Natural killer cell treated with Interleukin-12 subunit alpha and Interleukin-12 subunit beta and Interleukin-15 and Interleukin-18, amount 100 ng/mL, for 72 hours (primary cell): ENCODE measurements at regions not wholly inside any gene's neighbourhood (a gene's known extent, or its start where the extent isn't known, plus 50 kb on each side); places are given as distances from the start of the nearest gene placed in this dataset.
"Not testable (repeated sequence)": the region's sequence is repeated elsewhere in the genome, so short reads cannot be mapped to it uniquely, and the experiment has no call there.

Experiments
- ATAC-seq, 2 donors: fragments of 150-1000 bp; cut with Tn5 transposase in 1 of 2; sonication (Bioruptor Pico), chemical (Tn5 transposase) in 1 of 2; 2 replicates each; pipeline ENCODE4 v1.10.0; 2021
- DNase-seq: peaks from one replicate; pipeline ENCODE4 v3.0.0; 2022; ENCODE audit warnings: low spot score
- H3K27ac Mint-ChIP-seq, 2 donors: 1 replicate in 1 of 2; 2 replicates in 1 of 2; pipeline ENCODE4 v1.8.0; 2022; ENCODE audit warnings: mixed read lengths in 2 of 2, mild to moderate bottlenecking in 1 of 2, moderate library complexity in 1 of 2
- H3K27me3 Mint-ChIP-seq, 2 donors: 1 replicate in 1 of 2; 2 replicates in 1 of 2; pipeline ENCODE4 v1.8.0; 2022; ENCODE audit warnings: mixed read lengths in 2 of 2
- H3K36me3 Mint-ChIP-seq: one replicate; pipeline ENCODE4 v1.8.0; 2022; ENCODE audit warnings: mixed read lengths
- H3K4me1 Mint-ChIP-seq, 2 donors: 1 replicate in 1 of 2; 2 replicates in 1 of 2; pipeline ENCODE4 v1.8.0; 2022; ENCODE audit warnings: low read depth in 2 of 2, mixed read lengths in 2 of 2, mild to moderate bottlenecking in 1 of 2
- H3K4me3 Mint-ChIP-seq: one replicate; pipeline ENCODE4 v1.8.0; 2022; ENCODE audit warnings: mixed read lengths
- H3K9me3 Mint-ChIP-seq: 2 replicates; pipeline ENCODE4 v1.8.0; 2022; ENCODE audit warnings: mixed read lengths

GRCh38 chr7:106358103-106358663, 73.4 kb upstream of the NAMPT start:
- peak overlapping the region in 1 of 2 donors; percentile 22 for H3K27ac Mint-ChIP-seq
- H3K36me3 Mint-ChIP-seq: peaks cover 31% of the 10 kb centered on the region
- H3K4me3 Mint-ChIP-seq: peak overlapping the region; percentile 11
- ATAC-seq: peak; percentile 63 to 68
- H3K27me3 Mint-ChIP-seq: peaks cover 31 to 35% of the 10 kb centered on the region in 2 donors
- DNase-seq: no peak
- peaks cover 5 to 16% of the 10 kb centered on the region in 2 donors for H3K4me1 Mint-ChIP-seq
- peaks cover 20% of the 10 kb centered on the region for H3K9me3 Mint-ChIP-seq

GRCh38 chr7:106357675-106358074, 72.9 kb upstream of the NAMPT start:
- Mint-ChIP-seq H3K36me3 (peaks cover 31% of the 10 kb centered on the region), H3K9me3 (peaks cover 20% of the 10 kb centered on the region), H3K4me3 (no peak overlapping the region), H3K27ac (peak overlapping the region in 1 of 2 donors; percentile 22), H3K4me1 (peaks cover 5 to 16% of the 10 kb centered on the region in 2 donors), H3K27me3 (peaks cover 31 to 32% of the 10 kb centered on the region in 2 donors)
- no peak for DNase-seq
- ATAC-seq: no peak

- DNase-seq (no peak), ATAC-seq (no peak)
- no peak overlapping the region for H3K4me3 Mint-ChIP-seq
- peaks cover 8 to 11% of the 10 kb centered on the region in 2 donors for H3K27me3 Mint-ChIP-seq
- H3K36me3 Mint-ChIP-seq: peaks cover 11% of the 10 kb centered on the region
- H3K27ac Mint-ChIP-seq: no peak overlapping the region
- peaks cover 9% of the 10 kb centered on the region for H3K9me3 Mint-ChIP-seq
- H3K4me1 Mint-ChIP-seq: peaks cover 5 to 16% of the 10 kb centered on the region in 2 donors
Measured at GRCh38 chr7:106354822-106355221, 70.0 kb upstream of the NAMPT start.

- Mint-ChIP-seq H3K4me3 (no peak overlapping the region), H3K36me3 (peaks cover 12% of the 10 kb centered on the region), H3K27me3 (peaks cover 7 to 8% of the 10 kb centered on the region in 2 donors), H3K4me1 (peaks cover 5 to 16% of the 10 kb centered on the region in 2 donors), H3K27ac (no peak overlapping the region), H3K9me3 (peaks cover 6% of the 10 kb centered on the region)
- ATAC-seq (no peak), DNase-seq (no peak)
Measured at GRCh38 chr7:106353944-106354343, 69.2 kb upstream of the NAMPT start.

- H3K9me3 Mint-ChIP-seq: peaks cover 18% of the 10 kb centered on the region
- H3K4me3 Mint-ChIP-seq: peak overlapping the region; percentile 86
- peaks cover 0 to 5% of the 10 kb centered on the region in 2 donors for H3K27me3 Mint-ChIP-seq
- no peak for DNase-seq
- no peak for ATAC-seq
- H3K36me3 Mint-ChIP-seq: peaks cover 46% of the 10 kb centered on the region
- H3K27ac Mint-ChIP-seq: peak overlapping the region; percentile 100
- H3K4me1 Mint-ChIP-seq: peaks cover 47 to 56% of the 10 kb centered on the region in 2 donors
Measured at GRCh38 chr7:106348231-106348630, 63.4 kb upstream of the NAMPT start.

- Mint-ChIP-seq H3K9me3 (peaks cover 18% of the 10 kb centered on the region), H3K27me3 (peaks cover 0 to 5% of the 10 kb centered on the region in 2 donors), H3K27ac (peak overlapping the region; percentile 100), H3K4me3 (peak overlapping the region; percentile 86), H3K4me1 (peaks cover 47 to 56% of the 10 kb centered on the region in 2 donors), H3K36me3 (peaks cover 54% of the 10 kb centered on the region)
- ATAC-seq (peak; percentile 38 to 56), DNase-seq (no peak)
Measured at GRCh38 chr7:106347229-106347833, 62.5 kb upstream of the NAMPT start.

GRCh38 chr7:106346678-106347217, 62.0 kb upstream of the NAMPT start:
- peaks cover 47 to 61% of the 10 kb centered on the region in 2 donors for H3K4me1 Mint-ChIP-seq
- peaks cover 59% of the 10 kb centered on the region for H3K36me3 Mint-ChIP-seq

GRCh38 chr7:106346167-106346677, 61.4 kb upstream of the NAMPT start:
- DNase-seq (no peak), ATAC-seq (peak in 1 of 2 donors; percentile 1)
- peaks cover 24% of the 10 kb centered on the region for H3K9me3 Mint-ChIP-seq
- peak overlapping the region; percentile 86 for H3K4me3 Mint-ChIP-seq
- H3K27ac Mint-ChIP-seq: peak overlapping the region; percentile 100
- H3K4me1 Mint-ChIP-seq: peaks cover 47 to 64% of the 10 kb centered on the region in 2 donors
- peaks cover 0 to 5% of the 10 kb centered on the region in 2 donors for H3K27me3 Mint-ChIP-seq
- H3K36me3 Mint-ChIP-seq: peaks cover 63% of the 10 kb centered on the region

More at GRCh38 chr7:106346678-106347217, 62.0 kb upstream of the NAMPT start:
- ATAC-seq (peak; percentile 82 to 84), DNase-seq (peak; percentile 85)
- Mint-ChIP-seq H3K4me3 (peak overlapping the region; percentile 86), H3K27me3 (peaks cover 0 to 5% of the 10 kb centered on the region in 2 donors), H3K9me3 (peaks cover 22% of the 10 kb centered on the region), H3K27ac (peak overlapping the region; percentile 100)

- peaks cover 0 to 5% of the 10 kb centered on the region in 2 donors for H3K27me3 Mint-ChIP-seq
- peaks cover 47 to 59% of the 10 kb centered on the region in 2 donors for H3K4me1 Mint-ChIP-seq
- peaks cover 59% of the 10 kb centered on the region for H3K36me3 Mint-ChIP-seq
- peak overlapping the region; percentile 100 for H3K27ac Mint-ChIP-seq
- ATAC-seq (peak; percentile 83 to 88), DNase-seq (peak; percentile 70)
- H3K9me3 Mint-ChIP-seq: peaks cover 22% of the 10 kb centered on the region
- H3K4me3 Mint-ChIP-seq: peak overlapping the region; percentile 86
Measured at GRCh38 chr7:106345421-106346166, 60.8 kb upstream of the NAMPT start.

- Mint-ChIP-seq H3K27me3 (peaks cover 0 to 5% of the 10 kb centered on the region in 2 donors), H3K36me3 (peaks cover 65% of the 10 kb centered on the region), H3K4me1 (peaks cover 47 to 64% of the 10 kb centered on the region in 2 donors), H3K27ac (peak overlapping the region; percentile 100), H3K9me3 (peaks cover 30% of the 10 kb centered on the region), H3K4me3 (peak overlapping the region; percentile 86)
- no peak for DNase-seq
- no peak for ATAC-seq
Measured at GRCh38 chr7:106344861-106345260, 60.1 kb upstream of the NAMPT start.

- ATAC-seq (no peak), DNase-seq (no peak)
- Mint-ChIP-seq H3K27me3 (peaks cover 0 to 5% of the 10 kb centered on the region in 2 donors), H3K9me3 (peaks cover 32% of the 10 kb centered on the region), H3K4me1 (peaks cover 47 to 67% of the 10 kb centered on the region in 2 donors), H3K27ac (peak overlapping the region; percentile 100), H3K4me3 (peak overlapping the region; percentile 86), H3K36me3 (peaks cover 65% of the 10 kb centered on the region)
Measured at GRCh38 chr7:106344211-106344610, 59.4 kb upstream of the NAMPT start.

- H3K9me3 Mint-ChIP-seq: peaks cover 32% of the 10 kb centered on the region
- not testable (repeated sequence) for ATAC-seq, H3K27me3 Mint-ChIP-seq, DNase-seq, H3K4me3 Mint-ChIP-seq
- peaks cover 33 to 50% of the 10 kb centered on the region in 2 donors for H3K4me1 Mint-ChIP-seq
- H3K27ac Mint-ChIP-seq: peak overlapping the region; percentile 21 to 100
- peaks cover 59% of the 10 kb centered on the region for H3K36me3 Mint-ChIP-seq
Measured at GRCh38 chr7:106342049-106342448, 57.3 kb upstream of the NAMPT start.

GRCh38 chr7:106340247-106340596, 55.4 kb upstream of the NAMPT start:
- H3K27me3 Mint-ChIP-seq, DNase-seq, H3K4me3 Mint-ChIP-seq, ATAC-seq, H3K27ac Mint-ChIP-seq: not testable (repeated sequence)
- Mint-ChIP-seq H3K9me3 (peaks cover 35% of the 10 kb centered on the region), H3K4me1 (peaks cover 18 to 32% of the 10 kb centered on the region in 2 donors), H3K36me3 (peaks cover 62% of the 10 kb centered on the region)
